MCF 10A (cell line): ENCODE measurements at regions not wholly inside any gene's neighbourhood (a gene's known extent, or its start where the extent isn't known, plus 50 kb on each side); places are given as distances from the start of the nearest gene placed in this dataset.

ENCODE experiments used
- BruUV-seq: library from RNA; stranded (reverse); fragments of 400-500 nt; replicated peaks from 2 replicates; lab custom pipeline; 2021; lab: Mats Ljungman, UMichigan
- CTCF ChIA-PET: fragments of 300-600 bp; sonication (Branson Sonifier 250); formaldehyde crosslinking; extraction: SDS; loops from one replicate; lab custom pipeline; 2021; ENCODE audit warnings: antibody characterized with exemption, inconsistent platforms; lab: Yijun Ruan, JAX
- POLR2A ChIA-PET: fragments of 300-600, 350-650 bp; sonication (Branson Sonifier 250); formaldehyde crosslinking; extraction: SDS; loops from one replicate; lab custom pipeline; 2020; ENCODE audit warnings: antibody characterized with exemption, inconsistent platforms; lab: Yijun Ruan, JAX
- DNase-seq: peaks from one replicate; pipeline ENCODE4 v3.0.0-alpha.2; 2018; ENCODE audit not compliant: unreplicated experiment
- H3K27ac Mint-ChIP-seq: one replicate; pipeline ENCODE4 v1.8.0; 2022; ENCODE audit warnings: mild to moderate bottlenecking, low read depth, mixed read lengths; ENCODE audit not compliant: unreplicated experiment
- H3K27me3 Mint-ChIP-seq: one replicate; pipeline ENCODE4 v1.8.0; 2022; ENCODE audit warnings: mixed read lengths; ENCODE audit not compliant: insufficient read depth, unreplicated experiment
- H3K36me3 Mint-ChIP-seq: one replicate; pipeline ENCODE4 v1.8.0; 2022; ENCODE audit warnings: mild to moderate bottlenecking, moderate library complexity, mixed read lengths; ENCODE audit not compliant: insufficient read depth, unreplicated experiment
- H3K4me1 Mint-ChIP-seq: one replicate; pipeline ENCODE4 v1.8.0; 2022; ENCODE audit warnings: mixed read lengths; ENCODE audit not compliant: insufficient read depth, unreplicated experiment
- H3K4me3 Mint-ChIP-seq: one replicate; pipeline ENCODE4 v1.8.0; 2022; ENCODE audit warnings: mild to moderate bottlenecking, moderate library complexity, mixed read lengths; ENCODE audit not compliant: unreplicated experiment
- H3K9me3 Mint-ChIP-seq: one replicate; pipeline ENCODE4 v1.8.0; 2022; ENCODE audit warnings: mixed read lengths; ENCODE audit not compliant: unreplicated experiment
- CTCF ChIP-seq: fragments of 200-600 bp; IDR thresholded peaks from one replicate; pipeline ENCODE4 v1.8.0; 2022; ENCODE audit warnings: antibody characterized with exemption, mild to moderate bottlenecking; ENCODE audit not compliant: unreplicated experiment
- intact Hi-C: fragments of 100-400 bp; cut with micrococcal nuclease; formaldehyde crosslinking; loops from 2 replicates; pipeline ENCODE4 v1.14.1; 2022

GRCh38 chrX:141314441-141314840 lies 72.1 kb upstream of the SPANXC start:
- no peaks in the 10 kb centered on the region for H3K4me1 Mint-ChIP-seq
- intact Hi-C loops = no loop called here
- H3K27me3 Mint-ChIP-seq = no peaks in the 10 kb centered on the region
- CTCF ChIA-PET = interaction anchor here (0.6 to 1.4 kb wide), 2 partner anchors 19 to 309 kb away, joined by 3 to 8 read pairs; no protein-coding TSS in a partner anchor
- H3K9me3 Mint-ChIP-seq = no peaks in the 10 kb centered on the region
- no peak overlapping the region for H3K27ac Mint-ChIP-seq
- no peak for DNase-seq
- no peak overlapping the region for H3K4me3 Mint-ChIP-seq
- POLR2A ChIA-PET = no interaction called here
- no peak for TF ChIP-seq CTCF
- no TSS peak for BruUV-seq
- no peaks in the 10 kb centered on the region for H3K36me3 Mint-ChIP-seq

GRCh38 chrX:141301017-141301416 lies 58.7 kb upstream of the SPANXC start:
- H3K27ac Mint-ChIP-seq = no peak overlapping the region
- no peaks in the 10 kb centered on the region for H3K27me3 Mint-ChIP-seq
- no peak for TF ChIP-seq CTCF
- H3K4me1 Mint-ChIP-seq = no peaks in the 10 kb centered on the region
- H3K9me3 Mint-ChIP-seq = no peaks in the 10 kb centered on the region
- no peak overlapping the region for H3K4me3 Mint-ChIP-seq
- intact Hi-C loops = no loop called here
- ChIA-PET CTCF (interaction anchor here (0.6 to 1.5 kb wide), 2 partner anchors 539 to 542 kb away, joined by 3 to 5 read pairs; no protein-coding TSS in a partner anchor), POLR2A (no interaction called here)
- no peak for DNase-seq
- no TSS peak for BruUV-seq
- H3K36me3 Mint-ChIP-seq = no peaks in the 10 kb centered on the region
